ENCODE measurements at regions not wholly inside any gene's neighbourhood (a gene's known extent, or its start where the extent isn't known, plus 50 kb on each side); places are given as distances from the start of the nearest gene placed in this dataset.

GRCh38 chr11:11071486-11071885, 213.6 kb upstream of the ZBED5 start:
- H3K9me3 ChIP-seq (ENCODE audit: insufficient read depth in 2 of 2, low read depth in 1 of 2, low read length in 1 of 2), result no peaks in the 10 kb centered on the region
- no peaks in the 10 kb centered on the region for H4K20me1 ChIP-seq (replicated peaks in 1 of 2; ENCODE audit: control insufficient read depth in 1 of 2, insufficient read depth in 2 of 2, low read length in 2 of 2)
- H3K4me1 ChIP-seq (replicated peaks in 1 of 4; ENCODE audit: control insufficient read depth in 3 of 4, insufficient read depth in 4 of 4, low read length in 3 of 4), result peaks cover 1 to 11% (median 5%) of the 10 kb centered on the region in 4 experiments
- H3K23me2 ChIP-seq (ENCODE audit: low read depth, low read length), result no peaks in the 10 kb centered on the region; the same call in 1 of the 2 replicates
- ChIA-PET POLR2A (ENCODE audit: partially characterized antibody) (interaction anchor here (0.6 to 1.1 kb wide), 2 partner anchors 74 to 248 kb away, joined by 3 read pairs; no protein-coding TSS in a partner anchor), CTCF (ENCODE audit: partially characterized antibody) (interaction anchor here (0.6 to 4.3 kb wide), 8 partner anchors 21 to 568 kb away, joined by 3 to 29 read pairs (median 3); no protein-coding TSS in a partner anchor)
- no peak for DNase-seq (ENCODE audit: low read depth in 1 of 2, low spot score in 2 of 2)
- no peak overlapping the region for H2AFZ ChIP-seq (ENCODE audit: low read length)
- peak overlapping the region; percentile 65 for H3K18ac ChIP-seq (ENCODE audit: extremely low read depth, low read length)
- H2BK5ac ChIP-seq (ENCODE audit: low read depth, low read length), result peak overlapping the region; percentile 30; the same call in 1 of the 2 replicates
- no peak overlapping the region for H3K56ac ChIP-seq (replicated peaks; ENCODE audit: insufficient read length, low read depth, low read length)
- H2BK15ac ChIP-seq (ENCODE audit: low read length), result peak overlapping the region; percentile 84
- H4K91ac ChIP-seq (replicated peaks; ENCODE audit: insufficient read length, low read length), result peak overlapping the region; percentile 12
- peak overlapping the region; percentile 97 for H2BK12ac ChIP-seq (ENCODE audit: low read depth, low read length)
- no peak overlapping the region for H3K4me3 ChIP-seq (ENCODE audit: extremely low read depth in 1 of 4, insufficient read depth in 2 of 4, low read depth in 3 of 4, low read length in 4 of 4)
- H3K4me2 ChIP-seq (ENCODE audit: insufficient read depth in 1 of 2, low read depth in 2 of 2, low read length in 2 of 2), result no peak overlapping the region
- H3K79me2 ChIP-seq (ENCODE audit: control insufficient read depth in 1 of 2, insufficient read depth in 2 of 2, low read length in 2 of 2), result no peaks in the 10 kb centered on the region
- 0 out of 7 replicates have a peak, but pooled peaks cover 0 to 4% (median 0%) of the 10 kb centered on the region in 4 experiments for H3K27me3 ChIP-seq (replicated peaks in 1 of 4; ENCODE audit: control insufficient read depth in 3 of 4, extremely low read depth in 1 of 4, insufficient read depth in 3 of 4, low read length in 3 of 4)
- no peak overlapping the region for H3K23ac ChIP-seq (ENCODE audit: insufficient read length)
- no peak overlapping the region for H2AK5ac ChIP-seq (ENCODE audit: low read depth, low read length)
- no peak overlapping the region for H3K4ac ChIP-seq (replicated peaks; ENCODE audit: insufficient read length, low read depth, low read length)
- no peak overlapping the region for H2BK120ac ChIP-seq (replicated peaks; ENCODE audit: low read depth, low read length)
- WGBS, 2 experiments (ENCODE audit: extremely low coverage in 1 of 2, insufficient coverage in 1 of 2, insufficient read length in 1 of 2, insufficient replicate concordance in 2 of 2, low coverage in 1 of 2, low lambda C conversion rate in 2 of 2, missing lambda C conversion rate in 1 of 2), result 73% methylated on average over 1 of the region's 1 CpG; no CpG with 5 or more reads in 1 of the 2 experiments
- H4K5ac ChIP-seq (ENCODE audit: insufficient read length, low read depth, low read length), result no peak overlapping the region
- no peak for FAIRE-seq
- H3K36me3 ChIP-seq (ENCODE audit: control insufficient read depth in 2 of 4, insufficient read depth in 4 of 4, low read length in 3 of 4), result no peaks in the 10 kb centered on the region
- H3K9ac ChIP-seq (replicated peaks in 1 of 4; ENCODE audit: extremely low read depth in 1 of 4, low read depth in 3 of 4, low read length in 3 of 4), result no peak overlapping the region
- TF ChIP-seq BACH1 (IDR thresholded peaks at IDR 0.05; ENCODE audit: low read length) (no peak), SIRT6 (IDR thresholded peaks at IDR 0.05; ENCODE audit: low read length) (no peak), FOSL1 (IDR thresholded peaks at IDR 0.05; ENCODE audit: insufficient read depth, low read depth, low read length) (no peak), JUN (IDR thresholded peaks at IDR 0.05; ENCODE audit: low read depth, low read length) (no peak), SP4 (IDR thresholded peaks at IDR 0.05; ENCODE audit: low read length) (no peak), EGR1 (IDR thresholded peaks at IDR 0.05; ENCODE audit: borderline replicate concordance, low read depth, low read length) (no peak), E2F6 (IDR thresholded peaks at IDR 0.05) (no peak), BRCA1 (IDR thresholded peaks at IDR 0.05; ENCODE audit: low read depth, low read length) (no peak), RNF2 (IDR thresholded peaks at IDR 0.05; ENCODE audit: borderline replicate concordance, low read depth, low read length, missing control alignments, poor library complexity, severe bottlenecking) (no peak), SUZ12 (IDR thresholded peaks at IDR 0.05; ENCODE audit: low read length) (no peak)
- peak overlapping the region; percentile 75; the same call in 1 of the 2 replicates for H2BK20ac ChIP-seq (ENCODE audit: low read length)
- no peak overlapping the region for H3K27ac ChIP-seq (ENCODE audit: low read depth, low read length)
- H3K14ac ChIP-seq (ENCODE audit: insufficient read length), result no peak overlapping the region
- no peak overlapping the region for H4K8ac ChIP-seq (ENCODE audit: extremely low read depth, insufficient read depth, low read length)
- no peaks in the 10 kb centered on the region for H3K79me1 ChIP-seq (ENCODE audit: low read depth, low read length)

Data from H1 (cell line).